Sigmoid colon (tissue), 6 donors: ENCODE measurements at regions not wholly inside any gene's neighbourhood (a gene's known extent, or its start where the extent isn't known, plus 50 kb on each side); places are given as distances from the start of the nearest gene placed in this dataset.

Experiments used
- DNase-seq: peaks from one replicate; pipeline ENCODE4 v3.0.0-alpha.2; 2019
- H3K27ac ChIP-seq, 4 donors: fragments of 200-600 bp; sonication (generic); one replicate each; pipeline ENCODE4 v1.5.1; 2016 to 2019; ENCODE audit warnings: mild to moderate bottlenecking in 1 of 4
- H3K27me3 ChIP-seq, 3 donors: fragments of 200-600 bp; sonication (generic); one replicate each; pipeline ENCODE4 v1.5.1; 2019; ENCODE audit warnings: mild to moderate bottlenecking in 1 of 3
- H3K36me3 ChIP-seq, 4 donors: fragments of 200-600 bp; sonication (generic); one replicate each; pipeline ENCODE4 v1.5.1; 2016 to 2019
- H3K4me1 ChIP-seq, 4 donors: fragments of 200-600 bp; sonication (generic); one replicate each; pipeline ENCODE4 v1.5.1; 2017 to 2019
- H3K4me3 ChIP-seq, 4 donors: fragments of 200-600 bp; sonication (generic); one replicate each; pipeline ENCODE4 v1.5.1; 2017 to 2019; ENCODE audit warnings: mild to moderate bottlenecking in 2 of 4, moderate library complexity in 1 of 4
- H3K9me3 ChIP-seq, 4 donors: fragments of 200-600 bp in 3 of 4; sonication (generic) in 3 of 4; one replicate each; pipeline versions ENCODE4 v1.5.1 to v1.6.1; 2013 to 2019
- EP300 ChIP-seq, 4 donors: sonication (generic); formaldehyde crosslinking; IDR thresholded peaks; one replicate each; pipeline ENCODE4 v1.6.1; 2017; ENCODE audit warnings: antibody characterized with exemption in 4 of 4
- POLR2A ChIP-seq, 2 donors: fragments of 450-650 bp; IDR thresholded peaks; one replicate each; pipeline ENCODE4 v1.6.1; 2016; ENCODE audit warnings: antibody characterized with exemption in 2 of 2, mild to moderate bottlenecking in 2 of 2, moderate library complexity in 2 of 2
- POLR2AphosphoS5 ChIP-seq, 4 donors: sonication (generic); formaldehyde crosslinking; IDR thresholded peaks; one replicate each; pipeline ENCODE4 v1.6.1; 2017; ENCODE audit warnings: antibody characterized with exemption in 4 of 4
- WGBS, 2 donors: extraction: QIAGEN DNeasy Blood & Tissue Kit; methylation state at CpG; one replicate each; pipeline ENCODE4 v1.1.7; 2013; 5-methylcytosine and 5-hydroxymethylcytosine counted together
- intact Hi-C: fragments of 100-400 bp; cut with DNase I; formaldehyde crosslinking; loops from one replicate; pipeline ENCODE4 v1.15.1; 2023
- TF ChIP-seq, protein P1 (sequence below), 4 experiments: fragments of 450-650 bp in 3 of 4; fragments of 200-600 bp in 1 of 4; IDR thresholded peaks; one replicate each; pipeline ENCODE4 v1.5.1; 2016 to 2019; ENCODE audit warnings: antibody characterized with exemption in 4 of 4, mild to moderate bottlenecking in 3 of 4, moderate library complexity in 2 of 4
- donor health status: healthy with polysubstance abuse.
- donor health status: healthy.

DNA sequence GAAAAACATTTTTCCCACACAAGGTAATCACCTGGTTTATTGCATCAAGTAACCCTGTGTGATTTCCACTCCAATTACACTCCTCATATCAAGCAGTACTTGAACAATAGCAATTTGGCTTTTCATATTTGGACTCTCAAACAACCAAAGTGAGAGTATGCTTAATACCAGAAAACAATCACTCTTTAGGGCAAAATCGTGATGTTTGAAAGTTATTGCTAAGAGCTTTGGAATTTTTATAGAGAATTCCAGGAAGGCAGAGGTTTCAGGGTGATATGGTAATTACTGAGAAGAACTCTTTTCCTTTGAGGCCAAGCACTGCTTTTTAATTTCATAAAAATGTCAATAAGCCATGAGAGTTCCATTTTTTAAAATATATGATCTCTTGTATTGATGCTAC, 779.5 kb upstream of the LRRTM1 start:
- no peaks in the 10 kb centered on the region for H3K36me3 ChIP-seq
- no peak overlapping the region for H3K4me3 ChIP-seq
- H3K27me3 ChIP-seq: no peaks in the 10 kb centered on the region
- intact Hi-C loops: no loop called here
- no peak for DNase-seq
- H3K4me1 ChIP-seq: no peaks in the 10 kb centered on the region
- TF ChIP-seq EP300 (IDR thresholded peaks at IDR 0.05) (no peak), POLR2AphosphoS5 (IDR thresholded peaks at IDR 0.05) (no peak), POLR2A (IDR thresholded peaks at IDR 0.05) (no peak)
- TF ChIP-seq, protein P1, sequence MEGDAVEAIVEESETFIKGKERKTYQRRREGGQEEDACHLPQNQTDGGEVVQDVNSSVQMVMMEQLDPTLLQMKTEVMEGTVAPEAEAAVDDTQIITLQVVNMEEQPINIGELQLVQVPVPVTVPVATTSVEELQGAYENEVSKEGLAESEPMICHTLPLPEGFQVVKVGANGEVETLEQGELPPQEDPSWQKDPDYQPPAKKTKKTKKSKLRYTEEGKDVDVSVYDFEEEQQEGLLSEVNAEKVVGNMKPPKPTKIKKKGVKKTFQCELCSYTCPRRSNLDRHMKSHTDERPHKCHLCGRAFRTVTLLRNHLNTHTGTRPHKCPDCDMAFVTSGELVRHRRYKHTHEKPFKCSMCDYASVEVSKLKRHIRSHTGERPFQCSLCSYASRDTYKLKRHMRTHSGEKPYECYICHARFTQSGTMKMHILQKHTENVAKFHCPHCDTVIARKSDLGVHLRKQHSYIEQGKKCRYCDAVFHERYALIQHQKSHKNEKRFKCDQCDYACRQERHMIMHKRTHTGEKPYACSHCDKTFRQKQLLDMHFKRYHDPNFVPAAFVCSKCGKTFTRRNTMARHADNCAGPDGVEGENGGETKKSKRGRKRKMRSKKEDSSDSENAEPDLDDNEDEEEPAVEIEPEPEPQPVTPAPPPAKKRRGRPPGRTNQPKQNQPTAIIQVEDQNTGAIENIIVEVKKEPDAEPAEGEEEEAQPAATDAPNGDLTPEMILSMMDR (IDR thresholded peaks at IDR 0.05): no peak
- peaks cover 0 to 2% (median 0%) of the 10 kb centered on the region in 4 donors for H3K9me3 ChIP-seq
- WGBS, 2 donors: 11 to 35% methylated on average over 1 of the region's 1 CpG
- H3K27ac ChIP-seq: no peak overlapping the region

DNA sequence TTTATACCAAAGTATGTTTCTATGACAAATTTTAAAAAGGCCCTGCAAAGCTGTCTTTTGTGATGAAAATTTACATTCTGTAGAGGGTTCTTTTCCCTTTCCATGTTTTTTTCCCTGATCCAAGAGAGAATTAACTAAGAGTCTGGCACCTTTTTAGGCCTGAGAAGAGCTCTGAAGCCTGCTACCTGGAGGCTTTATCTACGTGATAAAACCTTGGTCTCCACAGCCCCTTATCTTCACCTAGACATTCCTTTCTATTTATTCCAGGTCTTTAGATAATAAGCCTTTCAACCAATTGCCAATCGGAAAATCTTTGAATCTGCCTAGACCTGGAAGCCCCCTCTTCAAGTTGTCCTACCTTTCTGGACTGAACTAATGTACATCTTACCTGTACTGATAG, 774.1 kb upstream of the LRRTM1 start:
- intact Hi-C loops: no loop called here
- DNase-seq: no peak
- Histone ChIP-seq H3K4me3 (no peak overlapping the region), H3K27me3 (no peaks in the 10 kb centered on the region), H3K27ac (no peak overlapping the region), H3K36me3 (no peaks in the 10 kb centered on the region), H3K9me3 (peaks cover 0 to under 1% (median 0%) of the 10 kb centered on the region in 4 donors), H3K4me1 (no peaks in the 10 kb centered on the region)
- TF ChIP-seq POLR2A (IDR thresholded peaks at IDR 0.05) (no peak), POLR2AphosphoS5 (IDR thresholded peaks at IDR 0.05) (no peak), EP300 (IDR thresholded peaks at IDR 0.05) (no peak)
- TF ChIP-seq, protein P1 (IDR thresholded peaks at IDR 0.05): no peak
- 69 to 85% methylated on average over 2 of the region's 2 CpGs for WGBS, 2 donors

DNA sequence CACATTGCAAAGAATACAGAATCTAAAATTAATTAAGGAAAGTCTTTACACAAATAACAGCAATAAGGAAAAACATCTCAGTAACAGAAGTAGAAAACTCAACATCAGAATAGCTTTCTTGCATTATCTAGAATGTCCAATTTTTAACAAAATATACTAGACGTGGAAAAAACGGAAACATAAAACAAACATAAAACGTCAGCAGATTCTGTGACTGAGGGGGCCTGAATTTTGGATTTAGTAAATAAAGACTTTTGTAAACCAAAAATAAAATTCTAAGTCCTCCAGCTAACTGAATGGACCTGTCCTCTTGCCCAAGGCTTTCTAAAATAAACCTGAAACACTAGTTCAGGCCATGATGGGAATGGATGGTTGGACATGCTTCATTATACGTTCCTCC, 773.5 kb upstream of the LRRTM1 start:
- intact Hi-C loops: no loop called here
- Histone ChIP-seq H3K4me3 (no peak overlapping the region), H3K9me3 (no peaks in the 10 kb centered on the region), H3K27ac (no peak overlapping the region), H3K4me1 (no peaks in the 10 kb centered on the region), H3K27me3 (no peaks in the 10 kb centered on the region), H3K36me3 (no peaks in the 10 kb centered on the region)
- no peak for DNase-seq
- TF ChIP-seq POLR2AphosphoS5 (IDR thresholded peaks at IDR 0.05) (no peak), POLR2A (IDR thresholded peaks at IDR 0.05) (no peak), EP300 (IDR thresholded peaks at IDR 0.05) (no peak)
- TF ChIP-seq, protein P1 (IDR thresholded peaks at IDR 0.05): no peak
- 72 to 76% methylated on average over 4 of the region's 4 CpGs for WGBS, 2 donors

DNA sequence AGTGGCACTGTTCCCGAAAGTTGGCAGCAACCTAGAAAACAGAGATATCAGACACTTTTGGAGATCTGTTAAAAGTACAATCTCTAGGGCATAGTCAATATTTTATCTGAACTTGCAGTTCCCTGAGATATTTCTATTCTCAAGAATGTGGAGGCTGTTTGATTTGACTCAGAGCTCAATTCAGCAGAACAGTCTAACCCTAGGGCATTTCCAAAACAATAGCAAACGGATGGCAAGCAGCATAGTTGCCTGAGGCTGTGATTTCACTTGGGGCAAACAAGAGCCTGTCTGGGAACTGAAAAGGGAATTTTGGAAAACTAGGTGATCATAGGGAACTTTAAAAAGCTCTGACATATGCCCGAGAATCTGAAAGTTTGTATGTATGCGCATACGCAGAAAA, 772.8 kb upstream of the LRRTM1 start:
- Histone ChIP-seq H3K4me3 (no peak overlapping the region), H3K27me3 (no peaks in the 10 kb centered on the region), H3K9me3 (no peaks in the 10 kb centered on the region), H3K27ac (no peak overlapping the region), H3K4me1 (no peaks in the 10 kb centered on the region), H3K36me3 (no peaks in the 10 kb centered on the region)
- TF ChIP-seq, protein P1 (IDR thresholded peaks at IDR 0.05): no peak
- TF ChIP-seq POLR2AphosphoS5 (IDR thresholded peaks at IDR 0.05) (no peak), POLR2A (IDR thresholded peaks at IDR 0.05) (no peak), EP300 (IDR thresholded peaks at IDR 0.05) (no peak)
- intact Hi-C loops: no loop called here
- no peak for DNase-seq
- WGBS, 2 donors: 83 to 84% methylated on average over 5 of the region's 5 CpGs

DNA sequence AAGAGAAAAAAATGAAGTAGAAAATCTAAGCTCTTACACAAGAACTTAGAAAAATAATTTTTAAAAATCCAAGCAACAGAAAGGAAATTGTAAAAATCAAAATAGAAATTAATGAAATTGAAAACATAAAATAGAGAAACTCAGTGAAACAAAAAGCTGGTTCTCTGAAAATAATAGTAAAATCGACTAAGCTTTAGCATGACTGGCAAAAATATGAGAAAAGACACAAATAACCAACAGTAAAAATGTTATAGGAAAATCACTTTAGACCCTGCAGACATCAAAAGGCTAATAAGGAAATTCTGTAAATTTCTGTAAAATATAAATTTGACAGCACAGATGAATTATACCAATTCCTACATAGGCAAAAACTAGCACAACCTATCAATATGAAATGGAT, 768.9 kb upstream of the LRRTM1 start:
- no peaks in the 10 kb centered on the region for H3K4me1 ChIP-seq
- H3K27ac ChIP-seq: no peak overlapping the region
- no peak overlapping the region for H3K4me3 ChIP-seq
- H3K36me3 ChIP-seq: no peaks in the 10 kb centered on the region
- no peak for DNase-seq
- intact Hi-C loops: no loop called here
- H3K9me3 ChIP-seq: no peaks in the 10 kb centered on the region
- H3K27me3 ChIP-seq: no peaks in the 10 kb centered on the region
- no peak for TF ChIP-seq POLR2A (IDR thresholded peaks at IDR 0.05)
- no peak for TF ChIP-seq EP300 (IDR thresholded peaks at IDR 0.05)
- TF ChIP-seq POLR2AphosphoS5 (IDR thresholded peaks at IDR 0.05): no peak
- TF ChIP-seq, protein P1 (IDR thresholded peaks at IDR 0.05): no peak
- 76 to 85% methylated on average over 1 of the region's 1 CpG for WGBS, 2 donors
